ENCODE measurements at regions not wholly inside any gene's neighbourhood (a gene's known extent, or its start where the extent isn't known, plus 50 kb on each side); places are given as distances from the start of the nearest gene placed in this dataset.

- WGBS, 2 experiments (ENCODE audit: low coverage in 1 of 2, low lambda C conversion rate in 2 of 2, missing lambda C conversion rate in 2 of 2), result 43 to 50% methylated on average over 1 of the region's 1 CpG
- Histone ChIP-seq H3K9ac (no peak overlapping the region), H3K4me2 (ENCODE audit: unreplicated experiment) (no peak overlapping the region), H3K4me1 (ENCODE audit: insufficient read depth) (no peaks in the 10 kb centered on the region), H3F3A (ENCODE audit: insufficient read depth) (no peaks in the 10 kb centered on the region), H3K27ac (no peak overlapping the region), H3K4me3 (no peak overlapping the region), H3K9me3 (ENCODE audit: low read depth) (peaks cover 3% of the 10 kb centered on the region), H3K79me2 (ENCODE audit: insufficient read depth) (no peaks in the 10 kb centered on the region), H3K27me3 (replicated peaks; ENCODE audit: insufficient read depth) (no peaks in the 10 kb centered on the region), H3K36me3 (ENCODE audit: low read depth) (no peaks in the 10 kb centered on the region), H3K9me2 (ENCODE audit: insufficient read depth) (no peaks in the 10 kb centered on the region), H4K20me1 (ENCODE audit: insufficient read depth) (no peaks in the 10 kb centered on the region), H2AFZ (no peak overlapping the region)
- TF ChIP-seq EZH2 (IDR thresholded peaks at IDR 0.05; ENCODE audit: insufficient read depth, poor library complexity, severe bottlenecking), result no peak
- TF ChIP-seq EZH2phosphoT487 (IDR thresholded peaks at IDR 0.05; ENCODE audit: insufficient read depth, low read depth), result no peak
- no peak for DNase-seq
- in situ Hi-C loops (cut with MboI), result no loop called here
Observed at GRCh38 chr1:69045572-69045971, 522.1 kb upstream of the LRRC7 start.

DNA sequence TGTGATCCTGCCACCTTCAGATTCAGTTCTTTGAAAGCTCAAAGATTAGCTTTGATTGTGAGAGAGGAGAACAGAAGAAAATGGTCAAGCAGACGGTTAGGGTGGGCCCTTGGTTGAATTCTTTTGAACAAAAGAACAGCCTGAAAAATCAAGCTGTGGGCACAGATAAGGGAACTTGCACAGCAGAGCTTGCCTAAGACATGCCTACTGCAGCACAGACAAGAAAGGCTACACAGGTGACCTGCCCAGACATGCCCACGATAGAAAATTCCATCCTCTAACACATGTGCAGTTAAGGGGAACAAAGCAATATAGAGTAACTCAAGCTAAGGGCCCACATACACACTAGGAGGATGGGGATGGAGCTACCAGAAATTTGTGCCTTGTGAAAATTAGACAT, 512.5 kb upstream of the LRRC7 start:
- WGBS, 2 experiments (ENCODE audit: low coverage in 1 of 2, low lambda C conversion rate in 2 of 2, missing lambda C conversion rate in 2 of 2), result 7 to 18% methylated on average over 2 of the region's 2 CpGs
- no peak for DNase-seq

DNA sequence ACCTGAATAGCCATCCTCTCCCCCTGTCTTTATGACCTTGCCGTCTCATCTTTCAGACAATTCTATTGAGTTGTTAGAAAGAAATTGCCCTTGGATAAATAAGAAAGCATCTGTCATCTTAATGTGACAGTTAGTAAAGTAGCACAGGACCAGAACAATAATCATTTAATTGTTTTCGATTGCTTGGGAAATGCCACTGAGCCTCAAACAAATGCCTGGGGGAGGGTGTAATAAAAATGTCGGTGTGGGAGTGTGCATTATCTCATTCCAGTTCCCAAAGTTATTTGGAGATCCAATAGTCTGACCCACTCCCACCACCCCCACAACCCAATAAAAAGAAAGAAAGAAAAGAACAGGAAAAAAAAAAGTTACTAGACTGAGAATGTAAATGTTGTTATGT, 509.3 kb upstream of the LRRC7 start:
- Histone ChIP-seq H4K20me1 (ENCODE audit: insufficient read depth) (no peaks in the 10 kb centered on the region), H3K4me2 (ENCODE audit: unreplicated experiment) (no peak overlapping the region), H3K27ac (no peak overlapping the region), H3K9me2 (ENCODE audit: insufficient read depth) (no peaks in the 10 kb centered on the region), H3K79me2 (ENCODE audit: insufficient read depth) (no peaks in the 10 kb centered on the region), H3K9me3 (ENCODE audit: low read depth) (no peaks in the 10 kb centered on the region), H3K9ac (no peak overlapping the region), H3K4me3 (no peak overlapping the region), H3K36me3 (ENCODE audit: low read depth) (no peaks in the 10 kb centered on the region), H3F3A (ENCODE audit: insufficient read depth) (no peaks in the 10 kb centered on the region), H3K27me3 (replicated peaks; ENCODE audit: insufficient read depth) (no peaks in the 10 kb centered on the region), H3K4me1 (ENCODE audit: insufficient read depth) (no peaks in the 10 kb centered on the region), H2AFZ (no peak overlapping the region)
- in situ Hi-C loops (cut with MboI), result no loop called here
- 23 to 32% methylated on average over 3 of the region's 3 CpGs for WGBS, 2 experiments (ENCODE audit: low coverage in 1 of 2, low lambda C conversion rate in 2 of 2, missing lambda C conversion rate in 2 of 2)
- no peak for DNase-seq
- no peak for TF ChIP-seq EZH2 (IDR thresholded peaks at IDR 0.05; ENCODE audit: insufficient read depth, poor library complexity, severe bottlenecking)
- TF ChIP-seq EZH2phosphoT487 (IDR thresholded peaks at IDR 0.05; ENCODE audit: insufficient read depth, low read depth), result no peak

More for the DNA sequence above, 512.5 kb upstream of the LRRC7 start:
- H3K79me2 ChIP-seq (ENCODE audit: insufficient read depth), result no peaks in the 10 kb centered on the region
- TF ChIP-seq EZH2 (IDR thresholded peaks at IDR 0.05; ENCODE audit: insufficient read depth, poor library complexity, severe bottlenecking) (no peak), EZH2phosphoT487 (IDR thresholded peaks at IDR 0.05; ENCODE audit: insufficient read depth, low read depth) (no peak)
- no peaks in the 10 kb centered on the region for H4K20me1 ChIP-seq (ENCODE audit: insufficient read depth)
- H3K4me3 ChIP-seq, result no peak overlapping the region
- no peaks in the 10 kb centered on the region for H3K9me2 ChIP-seq (ENCODE audit: insufficient read depth)
- peak overlapping the region; percentile 45; the same call in 1 of the 2 replicates for H2AFZ ChIP-seq
- no peaks in the 10 kb centered on the region for H3K27me3 ChIP-seq (replicated peaks; ENCODE audit: insufficient read depth)
- no peaks in the 10 kb centered on the region for H3K4me1 ChIP-seq (ENCODE audit: insufficient read depth)
- in situ Hi-C loops (cut with MboI), result no loop called here
- H3K4me2 ChIP-seq (ENCODE audit: unreplicated experiment), result no peak overlapping the region
- no peak overlapping the region for H3K9ac ChIP-seq
- no peaks in the 10 kb centered on the region for H3K36me3 ChIP-seq (ENCODE audit: low read depth)
- H3K27ac ChIP-seq, result no peak overlapping the region
- no peaks in the 10 kb centered on the region for H3F3A ChIP-seq (ENCODE audit: insufficient read depth)
- no peaks in the 10 kb centered on the region for H3K9me3 ChIP-seq (ENCODE audit: low read depth)

- H3K9me2 ChIP-seq (ENCODE audit: insufficient read depth), result no peaks in the 10 kb centered on the region
- no peaks in the 10 kb centered on the region for H3K79me2 ChIP-seq (ENCODE audit: insufficient read depth)
- WGBS, 2 experiments (ENCODE audit: low coverage in 1 of 2, low lambda C conversion rate in 2 of 2, missing lambda C conversion rate in 2 of 2), result 24 to 33% methylated on average over 7 of the region's 7 CpGs
- H2AFZ ChIP-seq, result no peak overlapping the region
- no peak for DNase-seq
- H3K9me3 ChIP-seq (ENCODE audit: low read depth), result no peaks in the 10 kb centered on the region
- no peak overlapping the region for H3K4me3 ChIP-seq
- H3K36me3 ChIP-seq (ENCODE audit: low read depth), result no peaks in the 10 kb centered on the region
- H3K27ac ChIP-seq, result no peak overlapping the region
- TF ChIP-seq EZH2phosphoT487 (IDR thresholded peaks at IDR 0.05; ENCODE audit: insufficient read depth, low read depth), result no peak
- no peak for TF ChIP-seq EZH2 (IDR thresholded peaks at IDR 0.05; ENCODE audit: insufficient read depth, poor library complexity, severe bottlenecking)
- no peaks in the 10 kb centered on the region for H3K27me3 ChIP-seq (replicated peaks; ENCODE audit: insufficient read depth)
- no peaks in the 10 kb centered on the region for H4K20me1 ChIP-seq (ENCODE audit: insufficient read depth)
- H3F3A ChIP-seq (ENCODE audit: insufficient read depth), result no peaks in the 10 kb centered on the region
- no peak overlapping the region for H3K9ac ChIP-seq
- H3K4me2 ChIP-seq (ENCODE audit: unreplicated experiment), result no peak overlapping the region
- no peaks in the 10 kb centered on the region for H3K4me1 ChIP-seq (ENCODE audit: insufficient read depth)
- in situ Hi-C loops (cut with MboI), result no loop called here
Observed at GRCh38 chr1:69070660-69071373, 496.9 kb upstream of the LRRC7 start.

Measured in GM23248 (cell line).